ENCODE measurements at regions not wholly inside any gene's neighbourhood (a gene's known extent, or its start where the extent isn't known, plus 50 kb on each side); places are given as distances from the start of the nearest gene placed in this dataset.

- no peak for DNase-seq
These were observed 504.2 kb downstream of the SOX6 start for GRCh38 chr11:15852179-15852578.

GRCh38 chr11:15854245-15854644 lies 502.1 kb downstream of the SOX6 start:
- DNase-seq, result no peak

GRCh38 chr11:15858881-15859280 lies 497.5 kb downstream of the SOX6 start:
- DNase-seq, result no peak

- no peak for DNase-seq
These were observed 496.9 kb downstream of the SOX6 start for GRCh38 chr11:15859411-15859810.

GRCh38 chr11:15861256-15861655 lies 495.1 kb downstream of the SOX6 start:
- no peak for DNase-seq

- no peak for DNase-seq
These were observed 492.9 kb downstream of the SOX6 start for GRCh38 chr11:15863411-15863810.

- no peak for DNase-seq
These were observed 492.1 kb downstream of the SOX6 start for GRCh38 chr11:15864026-15864805.

GRCh38 chr11:15865212-15865987 lies 490.9 kb downstream of the SOX6 start:
- DNase-seq, result no peak

GRCh38 chr11:15867871-15868270 lies 488.5 kb downstream of the SOX6 start:
- DNase-seq, result no peak

- no peak for DNase-seq
These were observed 485.4 kb downstream of the SOX6 start for GRCh38 chr11:15870911-15871310.

GRCh38 chr11:15871904-15872626 lies 484.3 kb downstream of the SOX6 start:
- DNase-seq, result no peak

GRCh38 chr11:15873501-15873900 lies 482.8 kb downstream of the SOX6 start:
- no peak for DNase-seq

- no peak for DNase-seq
These were observed 481.6 kb downstream of the SOX6 start for GRCh38 chr11:15874704-15875103.

GRCh38 chr11:15875393-15875792 lies 481.0 kb downstream of the SOX6 start:
- DNase-seq, result no peak

- no peak for DNase-seq
These were observed 480.4 kb downstream of the SOX6 start for GRCh38 chr11:15875943-15876342.

- no peak for DNase-seq
These were observed 477.6 kb downstream of the SOX6 start for GRCh38 chr11:15878756-15879155.

GRCh38 chr11:15880291-15880690 lies 476.1 kb downstream of the SOX6 start:
- DNase-seq, result no peak

- DNase-seq, result no peak
These were observed 473.4 kb downstream of the SOX6 start for GRCh38 chr11:15882876-15883454.

GRCh38 chr11:15883455-15883920 lies 472.9 kb downstream of the SOX6 start:
- DNase-seq, result no peak

GRCh38 chr11:15884141-15884540 lies 472.2 kb downstream of the SOX6 start:
- no peak for DNase-seq

- no peak for DNase-seq
These were observed 471.4 kb downstream of the SOX6 start for GRCh38 chr11:15884777-15885540.

GRCh38 chr11:15885854-15886253 lies 470.5 kb downstream of the SOX6 start:
- no peak for DNase-seq

Data from central memory CD4-positive, alpha-beta T cell (primary cell).